ENCODE measurements at regions not wholly inside any gene's neighbourhood (a gene's known extent, or its start where the extent isn't known, plus 50 kb on each side); places are given as distances from the start of the nearest gene placed in this dataset.

- DNase-seq (ENCODE audit: low read depth in 2 of 2) = no peak
Measured at GRCh38 chr16:79716645-79717332, 116.3 kb upstream of the MAF start.

DNA sequence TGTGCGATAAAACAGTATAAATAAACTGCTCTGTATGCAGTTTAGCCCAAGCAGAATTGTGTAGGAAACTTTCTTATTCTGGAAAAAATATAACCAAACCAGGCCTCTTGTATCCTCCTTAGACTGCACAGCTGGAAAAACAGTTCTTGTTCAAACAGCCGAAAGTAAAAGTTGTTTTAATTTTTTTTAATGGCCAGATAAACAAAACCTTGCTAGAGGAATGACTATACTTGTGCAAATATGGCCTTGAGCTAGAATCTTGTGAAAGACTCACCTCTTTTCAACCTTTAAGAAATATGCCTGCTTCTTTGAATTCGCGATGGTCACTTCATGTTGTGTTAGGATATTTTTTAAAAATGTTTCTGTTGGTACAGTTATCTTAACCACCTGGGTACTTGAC, 114.5 kb upstream of the MAF start:
- no peak for DNase-seq (ENCODE audit: low read depth in 2 of 2)

DNA sequence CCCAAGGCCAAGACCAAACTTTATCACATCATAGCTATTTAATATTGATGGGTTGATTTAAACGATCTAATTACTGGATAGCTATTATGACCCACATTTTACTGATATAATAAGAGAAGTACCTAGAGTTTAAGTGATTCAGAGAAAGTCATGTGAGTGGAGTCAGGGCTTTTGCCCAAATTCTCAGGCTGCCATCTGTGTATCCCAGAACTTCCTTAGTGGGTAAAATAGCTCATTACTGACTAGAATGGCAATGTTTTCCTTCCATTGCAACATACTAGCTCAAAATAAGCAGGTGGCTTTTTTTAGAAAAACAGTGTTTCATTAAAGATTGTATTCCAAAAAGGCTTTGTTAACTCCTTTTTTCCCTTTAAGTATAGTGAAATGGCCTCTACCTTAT, 113.9 kb upstream of the MAF start:
- DNase-seq (ENCODE audit: low read depth in 2 of 2) = no peak

DNA sequence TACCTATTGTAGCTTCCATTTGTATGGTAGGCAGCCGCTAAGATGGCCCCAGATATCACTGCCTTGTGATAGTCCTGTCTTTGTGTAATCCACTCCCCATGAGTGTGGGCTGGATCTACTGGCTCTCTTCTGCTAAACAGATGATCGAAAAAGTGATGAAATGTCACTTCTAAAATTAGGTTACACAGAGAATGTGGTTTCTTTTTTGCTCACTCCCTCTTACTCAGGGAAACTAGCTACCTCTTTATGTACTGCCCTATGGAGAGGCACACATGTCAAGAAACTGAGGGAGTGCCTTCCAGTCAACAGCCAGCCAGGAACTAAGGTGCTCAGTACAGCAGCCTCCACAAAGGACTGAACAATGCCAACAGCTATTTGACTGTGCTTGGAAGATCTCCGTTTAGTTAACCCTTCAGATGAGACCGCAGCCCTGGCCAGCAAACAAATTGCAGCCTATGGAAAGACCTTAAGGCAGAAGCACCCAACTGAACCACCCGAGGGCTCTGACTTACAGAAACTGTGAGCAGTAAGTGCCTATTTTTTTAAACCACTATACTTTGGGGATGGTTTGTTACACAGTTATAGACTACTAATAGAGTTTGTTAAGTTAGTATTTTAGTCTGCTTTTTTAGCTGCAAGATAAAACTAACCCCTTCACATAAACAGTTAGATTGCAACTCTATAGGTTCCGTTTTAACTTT, 113.2 kb upstream of the MAF start:
- DNase-seq (ENCODE audit: low read depth in 2 of 2) = no peak

DNA sequence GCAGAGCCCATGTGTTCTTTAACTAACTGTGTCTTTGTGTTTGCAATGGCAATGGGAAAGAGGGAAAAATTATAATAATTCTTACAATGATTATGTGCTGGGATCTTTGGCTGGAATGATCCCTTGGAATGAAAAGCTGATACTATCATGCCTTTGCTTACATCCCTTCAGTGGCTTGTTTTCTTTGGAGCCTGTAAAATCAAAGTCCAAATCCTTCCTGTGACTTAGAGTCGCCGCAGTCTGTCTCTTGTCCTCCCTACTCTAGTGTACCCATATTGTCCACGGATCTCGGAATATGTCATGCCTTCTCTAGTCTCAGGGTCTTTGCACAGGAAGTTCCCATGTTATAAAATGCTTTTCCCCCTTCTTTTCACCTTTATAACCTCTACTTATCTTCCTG, 111.7 kb upstream of the MAF start:
- DNase-seq (ENCODE audit: low read depth in 2 of 2) = no peak

DNA sequence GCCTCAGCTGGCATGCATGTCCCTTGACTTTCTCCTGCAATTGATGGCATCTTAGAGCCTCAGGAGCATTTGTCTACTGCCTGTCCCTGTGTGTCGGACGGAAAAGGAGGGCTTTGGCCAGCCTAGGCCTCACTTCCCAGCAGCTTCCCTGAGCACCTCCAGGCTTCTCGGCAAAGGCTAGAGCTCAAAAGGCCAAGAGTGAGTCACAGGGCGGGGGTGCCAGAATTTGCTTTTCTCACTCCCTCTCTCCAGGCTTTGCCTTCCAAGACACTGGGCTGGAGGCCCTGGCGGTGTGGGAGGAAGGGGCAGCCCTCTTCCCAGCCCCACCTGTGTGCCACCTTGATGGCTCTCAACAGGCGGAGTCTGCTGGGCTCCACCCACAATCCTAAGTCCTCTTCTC, 107.3 kb upstream of the MAF start:
- no peak for DNase-seq (ENCODE audit: low read depth in 2 of 2)

- DNase-seq (ENCODE audit: low read depth in 2 of 2) = no peak
Measured at GRCh38 chr16:79703066-79703465, 102.5 kb upstream of the MAF start.

DNA sequence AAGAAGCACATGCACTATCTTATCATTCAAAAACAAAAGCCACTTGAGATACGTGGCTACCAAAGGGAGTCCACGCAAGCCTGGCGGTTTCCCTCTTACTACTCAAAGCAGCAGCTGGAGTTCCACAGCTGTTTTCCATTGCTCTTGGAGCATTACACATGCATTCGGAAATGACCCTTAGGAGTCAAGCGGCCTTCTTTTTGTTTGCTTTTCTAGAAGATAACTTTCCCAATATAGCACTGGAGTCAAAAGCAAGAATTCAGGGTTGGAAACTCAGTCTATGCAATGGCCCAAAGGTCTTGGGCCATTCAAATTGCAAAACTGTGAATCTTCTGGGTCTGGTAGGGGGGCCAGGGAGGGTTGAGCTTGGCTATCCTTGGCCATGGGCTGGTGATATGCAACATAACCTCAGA, 97.8 kb upstream of the MAF start:
- DNase-seq (ENCODE audit: low read depth in 2 of 2) = no peak

DNA sequence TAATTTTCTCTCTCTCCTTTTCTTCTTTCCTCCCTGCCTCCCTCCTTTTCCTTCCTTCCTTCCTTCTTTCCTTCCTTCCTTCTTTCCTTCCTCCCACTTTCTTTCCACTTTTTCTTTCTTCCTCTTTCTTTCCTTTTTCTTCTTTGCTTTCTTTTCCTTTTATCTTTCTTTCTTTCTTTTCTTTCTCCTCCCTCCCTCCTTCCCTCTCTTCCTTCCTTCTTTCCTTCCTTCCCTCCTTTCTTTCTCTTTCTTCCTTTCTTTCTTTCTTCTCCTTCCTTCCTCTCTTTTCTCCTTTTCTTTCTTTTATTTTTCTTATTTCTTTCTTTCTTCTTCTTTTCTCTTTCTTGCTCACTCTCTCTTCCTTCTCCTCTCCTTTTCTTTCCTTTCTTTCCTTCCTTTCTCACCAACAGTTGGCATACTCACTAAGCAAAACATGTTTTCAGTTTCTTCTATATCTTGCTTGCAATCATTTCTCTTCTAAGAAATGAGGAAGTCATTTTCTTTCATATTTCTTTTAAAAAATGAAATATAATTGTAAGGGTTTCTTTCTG, 97.1 kb upstream of the MAF start:
- no peak for DNase-seq (ENCODE audit: low read depth in 2 of 2)

GRCh38 chr16:79691007-79691406, 90.5 kb upstream of the MAF start:
- no peak for DNase-seq (ENCODE audit: low read depth in 2 of 2)

- no peak for DNase-seq (ENCODE audit: low read depth in 2 of 2)
Measured at GRCh38 chr16:79690159-79690558, 89.6 kb upstream of the MAF start.

DNA sequence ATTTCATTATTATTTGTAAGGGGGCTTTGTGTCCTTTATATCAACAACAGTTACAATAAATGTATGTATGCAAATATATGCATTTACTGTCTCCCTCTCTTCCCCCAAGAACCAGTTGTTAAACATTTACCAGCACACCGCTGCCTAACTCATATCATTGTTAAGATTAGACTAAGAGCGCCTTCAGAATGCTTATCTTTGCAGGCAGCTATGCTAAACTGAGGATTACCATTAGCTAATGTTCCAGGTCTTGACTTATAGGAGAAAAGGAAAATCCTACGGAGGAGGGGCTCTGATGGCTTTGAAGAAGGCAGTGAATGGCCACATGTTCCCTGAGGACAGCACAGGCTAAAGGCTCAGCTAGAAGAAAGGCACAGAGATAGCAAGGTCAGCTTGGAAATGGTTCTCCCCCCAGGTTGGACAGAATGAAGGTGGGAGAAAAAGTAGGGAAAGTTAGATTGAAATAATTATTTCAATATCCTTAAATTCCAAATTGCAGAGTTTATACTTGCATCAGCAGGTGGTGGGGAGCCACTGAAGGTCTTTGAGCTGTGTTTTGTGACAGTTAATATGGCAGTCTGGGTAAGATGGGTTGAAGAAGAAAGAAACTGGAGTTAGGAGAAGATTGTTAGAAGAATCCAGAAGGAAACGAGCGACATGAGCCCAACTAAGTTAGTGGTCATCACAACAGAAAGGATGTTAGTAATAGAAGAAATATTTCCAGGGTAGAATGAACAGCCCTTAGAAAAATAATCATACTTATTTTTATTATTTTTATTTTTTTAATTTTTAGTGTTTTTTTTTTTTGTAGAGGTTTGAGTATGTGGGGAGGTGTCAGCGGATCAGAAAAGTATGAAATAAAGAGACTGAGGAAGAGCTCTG, 87.0 kb upstream of the MAF start:
- no peak for DNase-seq (ENCODE audit: low read depth in 2 of 2)

DNA sequence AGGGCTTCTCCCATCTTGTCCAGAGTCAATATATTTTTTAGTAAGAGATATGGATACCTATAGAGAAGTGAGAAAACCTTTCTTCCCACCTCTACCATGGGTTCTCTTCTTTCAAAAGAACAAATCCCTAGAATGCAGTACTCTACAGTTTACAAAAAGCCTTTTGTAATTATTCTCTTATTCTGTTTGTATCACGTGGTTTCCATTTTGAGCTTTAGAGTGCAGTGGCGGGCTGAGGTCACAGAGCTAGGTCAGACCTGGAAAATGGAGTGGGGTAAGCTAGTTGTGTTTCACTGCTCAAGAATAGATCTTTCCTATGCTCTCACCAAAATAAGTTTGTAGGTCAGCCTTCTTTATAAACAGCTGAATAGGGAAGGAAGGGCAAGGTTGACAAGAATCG, 85.3 kb upstream of the MAF start:
- DNase-seq (ENCODE audit: low read depth in 2 of 2) = no peak

DNA sequence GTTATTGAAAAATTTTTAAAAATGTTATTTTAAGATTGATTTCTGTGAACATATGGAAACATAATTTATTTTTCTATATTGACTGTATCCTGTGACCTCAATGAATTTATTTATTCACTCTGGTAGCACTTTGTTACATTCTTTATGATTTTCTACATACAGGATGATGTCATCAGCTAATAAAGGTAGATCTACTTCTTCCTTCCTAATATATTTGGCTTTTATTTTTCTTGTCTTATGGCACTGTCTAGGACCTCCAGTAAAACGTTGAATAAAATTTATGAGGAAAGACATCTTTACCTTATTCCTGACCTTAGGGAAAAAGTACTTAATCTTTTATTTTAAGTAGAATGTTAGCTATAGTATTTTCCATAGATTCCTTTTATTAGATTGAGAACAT, 78.8 kb upstream of the MAF start:
- DNase-seq (ENCODE audit: low read depth in 2 of 2) = no peak

- DNase-seq (ENCODE audit: low read depth in 2 of 2) = no peak
Measured at GRCh38 chr16:79677799-79678530, 77.4 kb upstream of the MAF start.

- no peak for DNase-seq (ENCODE audit: low read depth in 2 of 2)
Measured at GRCh38 chr16:79673635-79674034, 73.1 kb upstream of the MAF start.

- no peak for DNase-seq (ENCODE audit: low read depth in 2 of 2)
Measured at GRCh38 chr16:79672524-79672923, 72.0 kb upstream of the MAF start.

DNA sequence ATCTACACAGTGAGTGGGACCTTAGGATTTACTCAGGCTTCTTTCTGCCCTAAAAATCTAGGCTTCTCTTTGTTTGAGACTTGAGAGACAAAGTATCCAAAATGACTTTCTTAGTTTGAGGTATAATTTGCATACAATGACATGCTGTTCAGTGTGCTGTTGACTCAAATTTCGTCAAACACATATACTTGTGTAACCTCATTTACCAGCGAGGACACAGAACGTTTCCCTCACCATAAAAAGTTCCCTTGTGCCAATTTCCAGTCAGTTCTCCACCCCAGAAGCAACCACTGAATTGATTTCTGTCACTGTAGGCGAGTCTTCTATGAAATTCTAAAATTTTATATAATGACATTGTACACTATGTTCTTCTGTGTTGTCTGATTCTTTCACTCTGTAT, 68.0 kb upstream of the MAF start:
- no peak for DNase-seq (ENCODE audit: low read depth in 2 of 2)

DNA sequence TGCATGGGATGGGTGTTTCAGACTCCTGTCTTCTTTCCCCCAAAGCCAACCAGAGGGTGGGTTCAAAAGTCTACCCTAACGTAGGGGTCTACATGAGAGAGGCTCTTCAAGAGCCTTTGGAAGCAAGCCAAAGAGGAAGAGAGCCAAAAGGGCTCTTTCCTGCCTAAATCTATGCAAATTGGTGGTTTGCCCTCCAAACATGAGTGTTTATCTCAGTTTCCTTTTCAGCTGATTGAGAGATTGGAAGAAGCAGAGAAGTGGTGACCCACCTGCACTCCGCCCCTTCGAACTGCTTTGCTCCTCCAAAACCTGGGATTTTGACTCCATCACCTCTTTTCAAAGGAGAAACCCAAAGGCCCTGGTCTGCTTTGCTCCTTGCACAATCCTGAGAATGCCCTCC, 65.4 kb upstream of the MAF start:
- DNase-seq (ENCODE audit: low read depth in 2 of 2) = no peak

DNA sequence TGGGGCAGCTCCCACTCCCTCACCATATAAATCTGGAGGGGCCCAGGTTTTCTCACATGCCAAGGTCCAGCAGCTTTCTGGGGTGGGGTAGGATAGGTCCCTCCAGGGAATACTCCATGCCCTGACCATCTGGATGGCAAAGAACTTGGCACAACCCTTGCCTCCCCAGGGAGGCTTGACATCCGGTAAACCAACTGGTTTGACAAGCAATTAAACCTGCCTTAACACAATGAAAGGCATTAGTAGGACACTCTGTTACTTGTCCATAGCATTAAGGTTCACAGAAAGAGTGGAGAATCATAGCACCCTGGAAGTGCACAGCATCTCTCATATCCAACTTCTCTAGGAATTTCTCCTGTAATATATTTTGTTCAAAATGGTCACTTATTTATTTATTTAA, 63.9 kb upstream of the MAF start:
- no peak for DNase-seq (ENCODE audit: low read depth in 2 of 2)

DNA sequence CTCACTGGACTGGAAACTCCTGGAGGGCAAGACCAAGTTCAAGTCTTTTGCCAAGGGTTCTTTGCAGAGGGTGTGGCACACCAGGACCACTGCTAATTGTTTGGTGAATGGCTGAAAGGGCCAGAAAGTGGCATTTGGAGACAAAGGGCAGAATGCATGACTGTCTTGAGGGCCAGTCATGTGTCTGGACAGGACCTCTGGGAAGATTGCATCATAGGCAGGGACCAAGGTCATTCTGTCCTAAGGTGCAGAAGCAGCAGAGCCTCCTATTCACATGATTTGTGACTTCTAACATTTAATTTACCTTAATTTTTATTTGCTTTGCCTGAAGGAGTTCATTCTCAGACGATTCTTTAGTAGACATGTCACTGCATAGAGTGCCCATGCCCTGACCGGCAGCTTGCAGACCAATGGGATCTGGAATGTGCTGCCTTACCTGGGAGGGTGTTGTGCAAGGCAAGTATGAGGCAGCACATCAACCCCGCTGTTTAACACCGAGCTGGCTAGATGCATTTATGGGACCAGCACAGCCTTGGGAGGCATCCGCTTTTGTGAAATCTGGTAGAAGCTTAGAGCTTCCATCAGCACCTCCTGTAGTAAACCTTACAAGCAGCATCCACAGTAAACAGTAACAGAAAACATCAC, 62.3 kb upstream of the MAF start:
- no peak for DNase-seq (ENCODE audit: low read depth in 2 of 2)

All from activated CD8-positive, alpha-beta memory T cell treated with anti-CD3 and anti-CD28 coated beads for 4 hours (primary cell).